ENCODE measurements at regions not wholly inside any gene's neighbourhood (a gene's known extent, or its start where the extent isn't known, plus 50 kb on each side); places are given as distances from the start of the nearest gene placed in this dataset.
A peak's percentile ranks its signal among the peaks of the same experiment; 100 is the strongest.
"Not testable (repeated sequence)": the region's sequence is repeated elsewhere in the genome, so short reads cannot be mapped to it uniquely, and the experiment has no call there.

GRCh38 chr21:6126976-6127732, 4394.2 kb upstream of the TPTE start:
- H3K4me1 Mint-ChIP-seq; H3K27ac Mint-ChIP-seq; H3K4me3 Mint-ChIP-seq; DNase-seq (ENCODE audit: low spot score in 2 of 2); H3K36me3 Mint-ChIP-seq; H3K9me3 Mint-ChIP-seq: not testable (repeated sequence)
- ATAC-seq, result peak; percentile 74

GRCh38 chr21:6130734-6131133, 4390.6 kb upstream of the TPTE start:
- not testable (repeated sequence) for H3K4me3 Mint-ChIP-seq; H3K27ac Mint-ChIP-seq; DNase-seq (ENCODE audit: low spot score in 2 of 2); H3K36me3 Mint-ChIP-seq; H3K9me3 Mint-ChIP-seq; H3K4me1 Mint-ChIP-seq; ATAC-seq

- H3K4me3 Mint-ChIP-seq; H3K4me1 Mint-ChIP-seq; ATAC-seq; H3K27ac Mint-ChIP-seq; H3K9me3 Mint-ChIP-seq; H3K36me3 Mint-ChIP-seq; DNase-seq (ENCODE audit: low spot score in 2 of 2): not testable (repeated sequence)
Observed at GRCh38 chr21:6133373-6133772, 4388.0 kb upstream of the TPTE start.

- not testable (repeated sequence) for H3K27ac Mint-ChIP-seq; H3K36me3 Mint-ChIP-seq; ATAC-seq; H3K4me1 Mint-ChIP-seq; H3K4me3 Mint-ChIP-seq; DNase-seq (ENCODE audit: low spot score in 2 of 2); H3K9me3 Mint-ChIP-seq
Observed at GRCh38 chr21:6133852-6134630, 4387.3 kb upstream of the TPTE start.

GRCh38 chr21:6136732-6137131, 4384.7 kb upstream of the TPTE start:
- not testable (repeated sequence) for DNase-seq (ENCODE audit: low spot score in 2 of 2); H3K9me3 Mint-ChIP-seq; H3K27ac Mint-ChIP-seq; H3K36me3 Mint-ChIP-seq; H3K4me3 Mint-ChIP-seq; H3K4me1 Mint-ChIP-seq; ATAC-seq

- H3K4me1 Mint-ChIP-seq; H3K4me3 Mint-ChIP-seq; DNase-seq (ENCODE audit: low spot score in 2 of 2); H3K9me3 Mint-ChIP-seq; H3K36me3 Mint-ChIP-seq; H3K27ac Mint-ChIP-seq: not testable (repeated sequence)
- peak; percentile 66 for ATAC-seq
Observed at GRCh38 chr21:6138244-6139136, 4382.9 kb upstream of the TPTE start.

GRCh38 chr21:6139331-6139730, 4382.1 kb upstream of the TPTE start:
- H3K4me1 Mint-ChIP-seq; H3K4me3 Mint-ChIP-seq; H3K27ac Mint-ChIP-seq; H3K9me3 Mint-ChIP-seq; H3K36me3 Mint-ChIP-seq; DNase-seq (ENCODE audit: low spot score in 2 of 2): not testable (repeated sequence)
- ATAC-seq, result peak; percentile 36

- H3K9me3 Mint-ChIP-seq; H3K27ac Mint-ChIP-seq; ATAC-seq; H3K4me1 Mint-ChIP-seq; H3K4me3 Mint-ChIP-seq; DNase-seq (ENCODE audit: low spot score in 2 of 2); H3K36me3 Mint-ChIP-seq: not testable (repeated sequence)
Observed at GRCh38 chr21:6139862-6140261, 4381.5 kb upstream of the TPTE start.

- ATAC-seq; H3K4me1 Mint-ChIP-seq; DNase-seq (ENCODE audit: low spot score in 2 of 2); H3K9me3 Mint-ChIP-seq; H3K27ac Mint-ChIP-seq; H3K4me3 Mint-ChIP-seq; H3K36me3 Mint-ChIP-seq: not testable (repeated sequence)
Observed at GRCh38 chr21:6140467-6141137, 4380.8 kb upstream of the TPTE start.

GRCh38 chr21:6141138-6141474, 4380.3 kb upstream of the TPTE start:
- not testable (repeated sequence) for ATAC-seq; H3K4me3 Mint-ChIP-seq; H3K36me3 Mint-ChIP-seq; H3K4me1 Mint-ChIP-seq; DNase-seq (ENCODE audit: low spot score in 2 of 2); H3K9me3 Mint-ChIP-seq; H3K27ac Mint-ChIP-seq

GRCh38 chr21:6153154-6153553, 4368.2 kb upstream of the TPTE start:
- not testable (repeated sequence) for H3K27ac Mint-ChIP-seq; DNase-seq (ENCODE audit: low spot score in 2 of 2); ATAC-seq; H3K4me3 Mint-ChIP-seq; H3K36me3 Mint-ChIP-seq; H3K9me3 Mint-ChIP-seq; H3K4me1 Mint-ChIP-seq

- not testable (repeated sequence) for H3K4me1 Mint-ChIP-seq; H3K4me3 Mint-ChIP-seq; DNase-seq (ENCODE audit: low spot score in 2 of 2); H3K27ac Mint-ChIP-seq; H3K36me3 Mint-ChIP-seq; H3K9me3 Mint-ChIP-seq
- ATAC-seq, result peak; percentile 57
Observed at GRCh38 chr21:6154524-6155320, 4366.7 kb upstream of the TPTE start.

- ATAC-seq; H3K9me3 Mint-ChIP-seq; H3K4me3 Mint-ChIP-seq; H3K36me3 Mint-ChIP-seq; H3K27ac Mint-ChIP-seq; DNase-seq (ENCODE audit: low spot score in 2 of 2); H3K4me1 Mint-ChIP-seq: not testable (repeated sequence)
Observed at GRCh38 chr21:6156712-6157389, 4364.5 kb upstream of the TPTE start.

GRCh38 chr21:6157515-6157914, 4363.9 kb upstream of the TPTE start:
- not testable (repeated sequence) for H3K4me1 Mint-ChIP-seq; DNase-seq (ENCODE audit: low spot score in 2 of 2); H3K4me3 Mint-ChIP-seq; ATAC-seq; H3K36me3 Mint-ChIP-seq; H3K9me3 Mint-ChIP-seq; H3K27ac Mint-ChIP-seq
